IPS-18a (cell line): ENCODE measurements at regions not wholly inside any gene's neighbourhood (a gene's known extent, or its start where the extent isn't known, plus 50 kb on each side); places are given as distances from the start of the nearest gene placed in this dataset.

ENCODE experiments used
- H3K27ac ChIP-seq: one replicate; pipeline ENCODE4 v1.5.1; 2013; ENCODE audit warnings: low read length
- H3K27me3 ChIP-seq: one replicate; pipeline ENCODE4 v1.6.1; 2013; ENCODE audit warnings: mild to moderate bottlenecking, low read length; ENCODE audit not compliant: control insufficient read depth, insufficient read depth
- H3K36me3 ChIP-seq: one replicate; pipeline ENCODE4 v1.6.1; 2013; ENCODE audit warnings: low read depth, low read length; ENCODE audit not compliant: control insufficient read depth
- H3K4me1 ChIP-seq: one replicate; pipeline ENCODE4 v1.6.1; 2013; ENCODE audit warnings: low read depth, low read length; ENCODE audit not compliant: control insufficient read depth
- H3K4me3 ChIP-seq: one replicate; pipeline ENCODE4 v1.5.1; 2013; ENCODE audit warnings: low read length
- H3K9ac ChIP-seq: one replicate; pipeline ENCODE4 v1.6.1; 2013; ENCODE audit warnings: mild to moderate bottlenecking, low read length, moderate library complexity
- H3K9me3 ChIP-seq: one replicate; pipeline ENCODE4 v1.6.1; 2013; ENCODE audit warnings: low read depth, low read length; ENCODE audit not compliant: control insufficient read depth

DNA sequence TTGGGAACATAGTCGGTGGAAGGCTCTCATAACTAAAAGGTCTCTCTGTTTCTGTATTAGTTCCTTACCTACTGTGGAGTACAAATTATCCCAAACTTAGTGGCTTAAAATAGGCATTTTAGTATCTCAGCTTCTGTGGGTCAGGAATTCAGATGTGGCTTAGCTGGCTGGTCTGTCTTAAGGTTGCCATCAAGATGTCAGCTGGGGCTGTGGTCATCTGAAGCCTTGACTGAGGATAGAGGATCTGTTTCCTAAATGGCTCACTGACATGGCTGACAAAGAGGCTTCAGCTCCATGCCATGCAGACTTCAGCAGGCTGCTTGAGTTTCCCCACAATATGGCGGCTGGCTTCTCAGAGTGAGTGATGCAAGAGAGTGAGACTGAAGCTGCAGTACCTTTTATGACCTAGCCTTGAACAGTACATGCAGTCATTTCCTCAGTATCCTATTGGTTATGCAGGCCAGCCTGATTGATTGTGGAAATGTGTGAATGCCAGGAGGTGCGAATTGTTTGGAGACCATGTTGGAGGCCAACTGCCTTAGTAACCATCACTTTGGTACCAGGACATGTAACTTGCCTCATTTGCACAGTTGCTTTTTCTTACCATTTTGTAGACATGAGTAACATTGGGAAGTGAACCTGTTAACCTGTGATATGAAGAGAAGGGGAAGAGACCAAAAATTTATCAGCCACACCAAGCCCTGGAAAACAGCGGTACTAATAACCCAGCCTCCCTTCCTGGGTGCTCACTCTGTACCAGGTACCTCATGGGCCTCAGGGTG is 152.8 kb upstream of the IER5L start:
- H3K27me3 ChIP-seq = no peaks in the 10 kb centered on the region
- H3K4me3 ChIP-seq = no peak overlapping the region
- peaks cover 21% of the 10 kb centered on the region for H3K4me1 ChIP-seq
- H3K9ac ChIP-seq = no peak overlapping the region
- H3K27ac ChIP-seq = no peak overlapping the region
- H3K36me3 ChIP-seq = no peaks in the 10 kb centered on the region
- H3K9me3 ChIP-seq = no peaks in the 10 kb centered on the region

DNA sequence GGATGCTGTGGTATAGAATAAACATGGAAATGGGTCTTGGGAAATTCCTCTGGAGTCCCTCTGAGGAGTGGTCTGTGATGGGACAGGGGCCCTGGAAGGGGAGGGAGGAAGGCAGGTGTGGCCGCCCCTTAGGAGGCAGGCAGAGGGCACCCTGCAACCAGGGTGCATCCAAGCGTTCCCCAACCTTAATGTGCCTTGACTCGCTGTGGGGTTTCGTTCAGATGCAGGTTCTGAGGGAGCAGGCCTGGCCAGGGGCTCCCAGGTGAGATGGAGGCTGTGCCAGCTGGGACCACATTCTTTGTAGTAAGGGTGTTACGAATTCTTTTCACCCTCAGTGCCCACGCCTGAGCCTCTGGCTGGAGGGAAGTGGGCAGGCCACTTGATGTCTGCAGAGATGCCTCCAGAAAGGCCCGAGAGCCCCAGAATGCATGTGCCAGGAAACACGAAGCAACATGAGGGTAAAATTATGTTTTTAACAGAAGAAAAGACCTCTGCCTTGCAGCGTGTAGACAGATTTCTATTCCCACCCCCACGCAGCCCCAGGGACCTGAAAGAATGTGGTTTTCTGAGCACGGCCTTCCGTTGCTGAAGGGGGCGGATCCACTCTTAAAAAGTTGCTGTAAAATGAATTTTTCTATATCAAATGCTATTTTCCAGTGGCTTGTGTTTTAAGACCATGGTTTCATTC is 150.4 kb upstream of the IER5L start:
- H3K27ac ChIP-seq = no peak overlapping the region
- no peaks in the 10 kb centered on the region for H3K36me3 ChIP-seq
- H3K27me3 ChIP-seq = no peaks in the 10 kb centered on the region
- H3K9me3 ChIP-seq = no peaks in the 10 kb centered on the region
- H3K9ac ChIP-seq = no peak overlapping the region
- H3K4me1 ChIP-seq = peaks cover under 1% of the 10 kb centered on the region
- H3K4me3 ChIP-seq = no peak overlapping the region

DNA sequence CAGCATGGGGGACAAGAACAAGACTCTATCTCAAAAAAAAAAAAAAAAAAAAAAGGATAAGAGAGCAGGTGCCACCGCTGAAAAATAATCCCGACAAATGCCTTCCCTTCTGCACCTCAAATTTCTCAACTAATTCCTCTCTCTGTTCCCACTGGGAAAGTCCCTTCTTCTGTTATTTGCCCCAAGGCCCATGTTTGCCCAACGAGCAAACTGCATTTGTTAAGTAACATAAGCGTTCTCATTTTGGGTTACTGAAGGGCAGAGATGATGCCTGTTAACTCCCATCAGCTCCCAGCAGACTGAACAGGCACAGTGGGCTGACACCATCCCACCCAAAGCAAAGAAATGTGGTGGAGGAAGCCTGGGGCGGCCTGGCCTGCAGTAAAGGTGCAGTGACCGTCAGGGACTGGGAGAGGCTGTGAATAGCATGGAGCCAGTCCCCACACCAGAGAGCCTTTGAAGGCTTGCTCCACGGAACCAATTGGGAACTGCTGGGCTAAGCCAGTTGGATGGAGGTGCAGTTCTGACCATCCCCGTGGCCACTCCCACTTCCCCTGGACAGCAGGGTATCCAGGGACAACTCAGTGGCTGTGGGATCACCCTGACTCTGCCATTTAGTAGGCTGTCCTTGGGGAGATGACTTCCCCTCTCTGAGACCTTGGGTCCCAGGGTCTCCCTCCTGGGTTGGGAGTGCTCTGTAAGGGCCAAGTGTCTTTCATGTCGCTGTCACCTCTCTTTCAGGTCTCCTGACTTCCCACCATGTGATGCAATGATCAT is 149.7 kb upstream of the IER5L start:
- no peaks in the 10 kb centered on the region for H3K9me3 ChIP-seq
- H3K27me3 ChIP-seq = no peaks in the 10 kb centered on the region
- H3K4me1 ChIP-seq = no peaks in the 10 kb centered on the region
- no peak overlapping the region for H3K9ac ChIP-seq
- H3K27ac ChIP-seq = no peak overlapping the region
- no peak overlapping the region for H3K4me3 ChIP-seq
- H3K36me3 ChIP-seq = no peaks in the 10 kb centered on the region

DNA sequence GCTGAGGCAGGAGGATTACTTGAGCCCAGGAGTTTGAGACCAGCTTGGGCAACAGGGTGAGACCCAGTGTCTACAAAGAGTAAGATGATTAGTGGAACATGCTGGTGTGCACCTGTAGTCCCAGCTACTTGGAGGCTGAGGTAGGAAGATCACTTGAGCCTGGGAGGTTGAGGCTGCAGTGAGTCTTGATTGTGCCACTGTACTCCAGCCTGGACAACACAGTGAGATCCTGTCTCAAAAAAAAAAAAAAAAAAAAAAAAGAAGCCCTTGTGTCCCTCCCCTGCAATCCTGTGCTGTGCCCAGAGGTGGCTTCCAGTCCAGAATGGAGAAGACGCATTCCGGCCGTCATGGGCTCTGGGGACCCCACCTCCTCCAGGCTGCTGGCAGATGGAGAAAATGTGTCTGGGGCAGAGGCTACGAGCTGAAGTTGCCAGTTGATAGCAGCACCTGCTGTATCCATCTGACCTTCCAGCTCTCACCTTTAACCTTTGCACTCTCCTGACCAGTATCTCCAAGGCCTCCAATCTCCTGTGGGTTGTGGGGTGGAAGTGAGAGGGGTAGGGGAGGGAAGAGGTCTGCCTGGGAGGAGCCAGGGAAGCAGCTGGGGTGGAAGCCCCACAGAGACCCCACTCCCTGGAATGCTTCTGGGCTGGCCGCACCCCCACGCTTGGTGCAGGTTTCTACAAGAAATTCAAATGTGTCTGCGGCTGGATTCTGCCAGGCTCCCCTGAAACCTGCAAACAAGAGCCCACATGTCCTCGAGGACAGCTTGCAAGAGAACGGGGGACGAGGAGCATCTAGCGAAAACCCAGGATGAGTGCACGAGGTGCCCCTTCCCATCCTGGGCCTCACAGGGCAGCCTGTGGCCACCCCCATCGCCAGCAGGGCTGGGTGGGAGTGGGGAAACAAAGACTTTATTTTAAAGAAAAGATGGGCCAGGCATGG is 148.3 kb upstream of the IER5L start:
- Histone ChIP-seq H3K27ac (no peak overlapping the region), H3K27me3 (no peaks in the 10 kb centered on the region), H3K9ac (no peak overlapping the region), H3K36me3 (no peaks in the 10 kb centered on the region), H3K4me3 (no peak overlapping the region), H3K9me3 (no peaks in the 10 kb centered on the region), H3K4me1 (no peaks in the 10 kb centered on the region)

DNA sequence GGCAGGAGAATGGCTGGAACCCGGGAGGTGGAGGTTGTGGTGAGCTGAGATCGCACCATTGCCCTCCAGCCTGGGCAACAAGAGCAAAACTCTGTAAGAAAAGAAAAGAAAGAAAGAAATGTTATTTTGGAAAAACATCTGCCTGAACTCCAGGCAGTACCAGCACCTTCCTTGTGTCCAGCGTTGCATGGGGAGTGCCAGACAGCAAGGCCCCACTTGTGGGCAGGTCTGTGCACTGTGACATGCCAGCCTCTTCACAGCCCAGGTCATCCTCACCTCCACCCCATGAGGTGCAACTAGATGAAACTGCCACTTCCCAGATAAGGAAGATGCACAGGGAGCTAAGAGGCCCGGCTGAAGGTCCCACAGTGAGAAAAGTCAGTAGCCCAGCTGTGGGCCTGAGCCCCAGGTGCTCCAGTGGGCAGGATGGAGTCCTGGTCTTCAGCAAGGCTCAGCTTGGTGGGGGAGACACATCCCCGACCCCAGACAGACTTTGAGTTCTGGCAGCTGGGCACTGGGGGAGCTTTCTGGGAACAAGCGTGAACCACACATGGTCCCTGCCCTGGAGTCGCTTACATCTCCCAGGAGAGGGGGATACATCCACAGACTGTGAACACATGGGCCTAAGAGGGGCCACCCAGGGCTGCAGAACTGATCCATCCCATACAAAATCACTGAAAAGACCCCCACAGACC is 146.9 kb upstream of the IER5L start:
- Histone ChIP-seq H3K9ac (no peak overlapping the region), H3K27ac (no peak overlapping the region), H3K4me1 (peaks cover 6% of the 10 kb centered on the region)

DNA sequence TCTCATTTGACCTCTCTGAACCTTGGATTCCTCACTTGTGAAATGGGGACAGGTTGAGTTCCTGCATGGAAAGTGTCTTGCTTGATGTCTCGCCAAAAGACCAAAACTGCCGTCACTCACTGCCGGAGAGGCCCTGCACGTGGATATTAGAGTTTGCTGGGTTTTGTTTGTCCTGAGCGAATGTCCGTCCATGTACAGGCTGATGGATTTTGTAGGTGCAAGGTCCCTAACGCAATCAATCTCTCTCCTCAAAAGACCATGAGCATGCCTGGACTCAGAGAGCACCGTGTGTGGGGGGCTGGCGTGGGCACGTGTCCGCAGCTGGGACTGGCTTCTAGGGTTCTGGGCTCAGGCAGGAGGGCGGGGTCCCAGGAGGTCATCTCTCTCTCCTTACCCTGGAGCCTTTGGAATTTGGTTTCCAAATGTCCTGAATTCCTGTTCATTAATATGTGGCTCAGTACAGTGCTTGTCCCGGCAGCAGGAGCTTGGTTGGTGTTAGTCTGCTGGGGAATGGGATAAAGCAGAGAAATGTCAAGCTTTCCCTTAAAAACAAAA is 146.0 kb upstream of the IER5L start:
- Histone ChIP-seq H3K4me1 (peaks cover 6% of the 10 kb centered on the region), H3K36me3 (no peaks in the 10 kb centered on the region), H3K9ac (no peak overlapping the region), H3K9me3 (no peaks in the 10 kb centered on the region), H3K4me3 (no peak overlapping the region), H3K27ac (no peak overlapping the region), H3K27me3 (no peaks in the 10 kb centered on the region)

More for the DNA sequence above, 146.9 kb upstream of the IER5L start:
- Histone ChIP-seq H3K27me3 (no peaks in the 10 kb centered on the region), H3K9me3 (no peaks in the 10 kb centered on the region), H3K36me3 (no peaks in the 10 kb centered on the region), H3K4me3 (no peak overlapping the region)

DNA sequence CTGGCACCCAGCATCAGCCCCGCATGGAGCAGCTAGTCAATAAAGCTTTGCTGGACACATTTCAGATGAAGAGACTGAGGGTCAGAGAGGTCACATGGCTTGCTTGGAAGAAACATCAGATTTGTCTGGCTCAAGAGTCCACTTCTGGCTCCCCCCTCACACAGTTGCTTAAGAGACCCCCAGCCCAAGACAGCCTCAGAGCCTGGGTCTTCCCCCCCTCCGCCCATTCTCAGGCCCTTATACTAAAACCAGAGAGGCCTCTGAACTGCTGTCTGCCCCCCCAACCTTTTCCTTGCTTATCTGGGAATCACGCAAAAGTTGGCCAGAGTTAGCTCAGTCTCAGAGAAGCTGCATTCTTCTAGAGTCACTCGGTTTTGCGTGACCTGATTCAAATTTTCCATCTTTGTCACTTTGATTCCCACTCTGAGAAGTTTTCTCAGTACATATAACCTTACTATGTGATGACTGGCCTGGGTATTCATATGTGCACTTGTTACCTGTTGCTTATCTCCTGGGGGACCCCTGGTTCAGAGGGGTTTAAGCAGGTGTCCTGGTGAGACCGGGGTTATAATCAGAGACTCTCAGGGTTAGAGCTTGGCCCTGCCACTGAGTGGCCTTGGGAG is 145.4 kb upstream of the IER5L start:
- Histone ChIP-seq H3K4me3 (no peak overlapping the region), H3K27me3 (no peaks in the 10 kb centered on the region), H3K9ac (no peak overlapping the region), H3K4me1 (peaks cover 6% of the 10 kb centered on the region), H3K36me3 (no peaks in the 10 kb centered on the region), H3K9me3 (no peaks in the 10 kb centered on the region), H3K27ac (no peak overlapping the region)

DNA sequence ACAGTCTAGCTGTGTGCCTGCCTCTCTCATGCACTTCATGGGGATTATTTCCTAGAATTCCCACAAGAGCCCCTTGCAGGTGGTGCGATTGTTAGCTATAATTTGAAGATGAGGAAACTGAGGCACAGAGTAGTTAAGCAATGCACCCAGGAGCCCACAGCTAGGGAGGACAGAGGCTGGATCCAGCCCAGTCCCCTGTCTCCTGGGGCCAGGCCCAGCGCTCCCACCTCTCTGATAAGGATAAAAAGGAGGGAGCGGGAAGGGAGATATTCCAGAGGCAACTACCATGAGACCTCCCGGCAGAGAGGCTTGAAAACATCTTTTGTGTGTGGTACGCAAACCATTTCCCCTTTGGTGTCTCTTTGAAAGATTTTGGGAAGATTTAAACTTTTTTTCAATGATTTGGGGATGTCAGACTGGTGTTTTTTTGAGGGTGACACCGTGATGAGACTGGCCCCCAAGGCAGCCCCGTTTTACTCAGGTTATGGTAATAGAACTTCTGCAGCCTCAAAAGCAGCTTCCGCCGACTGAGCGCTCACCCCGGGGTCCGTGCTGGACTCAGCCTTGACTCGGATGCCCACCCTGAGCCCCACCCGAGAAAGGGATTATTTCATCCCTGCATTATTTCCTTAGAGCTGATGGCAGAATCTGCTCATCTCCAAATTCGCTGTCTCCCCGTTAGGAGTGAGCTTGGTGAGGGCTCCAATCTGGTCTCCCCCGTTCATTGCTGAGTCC is 144.7 kb upstream of the IER5L start:
- Histone ChIP-seq H3K36me3 (no peaks in the 10 kb centered on the region), H3K27ac (no peak overlapping the region), H3K4me1 (peaks cover 6% of the 10 kb centered on the region), H3K9me3 (no peaks in the 10 kb centered on the region), H3K9ac (no peak overlapping the region), H3K4me3 (no peak overlapping the region), H3K27me3 (no peaks in the 10 kb centered on the region)

DNA sequence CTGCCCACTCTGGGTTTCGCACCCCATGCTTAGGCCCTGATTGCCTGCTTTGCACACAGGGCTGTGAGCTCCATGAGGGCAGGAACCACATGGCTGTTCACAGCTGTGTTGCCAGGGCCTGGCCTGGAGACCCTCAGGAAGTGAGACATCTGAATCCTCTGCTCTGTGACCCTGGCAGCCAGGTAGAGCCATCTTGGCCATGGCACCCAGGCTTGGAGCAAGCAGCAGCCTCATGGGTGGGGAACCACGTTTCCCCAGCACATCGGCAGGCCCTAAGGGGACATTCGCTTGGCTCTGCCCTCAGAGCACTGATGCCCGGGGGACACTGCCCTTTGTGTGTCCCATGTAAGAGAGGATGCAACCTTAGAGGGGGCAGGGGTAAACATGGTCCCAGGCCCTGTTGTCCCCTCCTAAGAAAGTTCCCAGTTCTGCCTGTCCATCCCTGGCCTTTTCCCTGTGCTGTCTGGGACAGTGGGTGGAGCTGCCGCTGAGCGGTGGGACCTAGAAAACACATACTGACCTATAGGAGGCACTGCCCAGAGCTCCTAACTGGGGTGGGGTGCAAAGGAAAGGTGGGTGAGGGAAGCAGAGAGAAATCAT is 144.1 kb upstream of the IER5L start:
- Histone ChIP-seq H3K36me3 (no peaks in the 10 kb centered on the region), H3K27ac (no peak overlapping the region), H3K4me1 (peaks cover 6% of the 10 kb centered on the region), H3K9ac (no peak overlapping the region), H3K4me3 (no peak overlapping the region), H3K27me3 (no peaks in the 10 kb centered on the region), H3K9me3 (no peaks in the 10 kb centered on the region)
